COLO829 (cell line): ENCODE measurements at regions not wholly inside any gene's neighbourhood (a gene's known extent, or its start where the extent isn't known, plus 50 kb on each side); places are given as distances from the start of the nearest gene placed in this dataset.

Source experiments
- DNase-seq: peaks from one replicate; pipeline ENCODE4 v3.0.0; 2012; ENCODE audit warnings: low spot score

DNA sequence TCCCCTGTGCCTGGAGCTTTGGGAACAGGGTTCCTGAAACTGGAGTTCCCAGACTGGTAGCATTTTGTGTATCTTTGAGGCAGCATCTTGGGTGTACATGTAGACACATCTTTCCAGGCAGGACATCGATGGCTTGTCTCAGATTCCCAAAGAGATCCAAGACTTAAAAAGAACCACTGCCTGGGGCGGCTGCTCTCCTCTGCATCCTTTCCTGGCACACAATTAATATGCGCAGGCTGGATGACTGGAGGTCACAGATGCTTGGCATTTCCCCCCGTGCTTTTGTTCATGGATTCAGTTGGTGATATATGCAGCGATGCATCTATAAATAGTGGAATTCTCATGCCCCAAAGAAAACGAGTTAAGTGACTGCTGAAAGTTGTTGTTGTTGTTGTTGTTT, 80.5 kb downstream of the CLDN34 start:
- DNase-seq: no peak

DNA sequence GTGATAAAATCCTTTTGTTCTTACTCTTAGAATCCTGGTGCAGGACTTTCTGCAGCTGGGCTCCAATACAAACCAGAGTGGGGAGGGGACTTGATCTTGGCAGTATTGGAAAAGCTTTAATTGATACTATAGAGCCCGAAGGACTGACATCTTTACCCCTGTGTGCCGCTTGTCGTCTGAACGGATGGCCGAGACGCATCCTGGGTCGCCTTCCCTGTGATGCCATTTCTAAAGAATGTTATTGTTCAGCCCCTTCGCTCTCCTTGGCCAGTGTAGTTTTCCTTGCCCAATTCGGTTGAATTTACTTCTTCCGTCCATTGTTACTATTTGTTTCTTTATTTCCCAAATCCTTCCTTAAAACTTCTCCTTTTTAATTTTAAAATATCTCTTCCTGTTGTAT, 80.9 kb downstream of the CLDN34 start:
- no peak for DNase-seq

DNA sequence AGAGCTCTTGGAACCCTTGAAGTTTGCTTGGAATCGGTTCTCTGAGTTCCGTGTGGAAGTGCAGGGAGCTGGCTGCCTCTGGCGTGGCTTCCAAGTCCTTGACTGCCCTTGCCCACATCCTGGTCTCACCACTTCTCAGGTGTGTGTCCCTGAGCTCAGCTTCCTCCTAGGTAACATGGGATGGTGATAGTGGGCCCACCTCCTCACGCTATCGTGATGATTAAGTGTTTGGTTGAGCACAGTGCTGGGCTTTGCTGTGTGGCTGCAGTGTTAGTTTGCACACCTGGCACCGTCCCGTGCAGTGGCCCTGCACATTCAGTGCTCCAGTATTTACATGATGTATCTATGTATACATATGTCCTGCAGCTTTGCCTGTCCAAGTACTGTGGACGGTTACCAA, 81.5 kb downstream of the CLDN34 start:
- no peak for DNase-seq

DNA sequence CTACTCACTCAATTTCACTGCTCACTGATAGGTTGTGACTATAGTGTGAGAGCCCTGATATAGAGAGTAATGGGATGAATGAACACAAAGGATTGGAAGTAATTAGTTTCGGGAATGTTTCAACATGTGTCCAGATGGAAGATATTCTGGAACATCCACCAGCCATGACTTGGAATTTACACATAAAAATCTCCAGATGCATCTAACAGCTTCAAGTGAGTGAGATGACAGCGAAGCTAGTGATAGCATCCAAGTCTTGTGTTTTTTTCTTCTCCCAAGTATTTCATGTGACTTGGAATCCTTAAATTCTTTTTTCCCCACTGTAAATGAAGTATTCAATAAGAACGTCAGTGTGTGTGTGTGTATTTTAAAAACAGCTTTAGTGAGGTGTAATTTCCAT, 82.1 kb downstream of the CLDN34 start:
- no peak for DNase-seq

DNA sequence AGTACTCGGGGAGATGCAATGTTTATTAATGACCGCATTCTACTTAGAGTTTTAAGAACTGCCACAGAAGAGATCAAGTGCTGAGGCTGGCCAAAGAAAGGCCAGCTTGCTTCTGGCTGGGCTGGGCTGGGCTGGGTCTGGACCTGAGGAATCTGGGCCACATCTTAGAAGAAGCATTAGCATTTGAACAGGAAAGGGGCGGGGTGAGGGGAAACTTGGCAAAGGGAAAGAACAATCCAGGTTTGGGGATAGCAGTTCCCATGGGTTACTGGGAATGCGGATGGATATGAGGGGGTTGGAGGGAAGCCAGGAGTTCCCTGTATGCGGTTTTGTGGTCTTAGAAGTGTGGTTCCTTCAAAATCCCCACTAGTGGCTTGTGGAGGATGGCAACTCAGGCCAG, 83.3 kb downstream of the CLDN34 start:
- no peak for DNase-seq

DNA sequence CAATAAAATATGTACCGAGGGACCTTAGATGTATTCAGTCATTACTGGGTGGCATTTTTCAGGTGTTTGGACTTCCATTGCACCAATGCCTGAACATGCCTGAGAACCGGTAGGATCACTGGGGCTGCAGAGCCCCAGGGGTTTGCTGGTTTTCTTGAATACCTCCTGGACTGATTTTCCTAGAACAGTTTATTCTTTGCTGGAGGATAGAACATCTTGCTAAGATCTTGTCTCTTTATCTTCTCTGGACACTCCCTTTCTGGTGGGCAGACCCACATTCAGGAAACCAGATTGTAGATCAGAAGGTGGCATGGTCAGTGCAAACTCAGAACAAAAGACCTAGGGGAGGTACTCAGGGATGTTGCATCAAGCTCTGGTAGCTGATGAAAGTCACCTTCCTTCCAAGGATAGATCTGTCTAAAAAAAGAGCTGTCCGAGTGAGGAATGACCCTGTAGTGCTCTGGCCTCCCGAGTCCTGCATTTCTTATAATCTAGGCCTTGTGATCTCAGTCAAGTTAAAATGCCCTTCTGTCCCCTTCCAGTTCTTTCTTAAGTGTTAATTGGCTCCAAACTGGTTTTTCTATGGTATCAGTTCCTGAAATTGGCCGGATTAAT, 84.8 kb downstream of the CLDN34 start:
- DNase-seq: no peak

DNA sequence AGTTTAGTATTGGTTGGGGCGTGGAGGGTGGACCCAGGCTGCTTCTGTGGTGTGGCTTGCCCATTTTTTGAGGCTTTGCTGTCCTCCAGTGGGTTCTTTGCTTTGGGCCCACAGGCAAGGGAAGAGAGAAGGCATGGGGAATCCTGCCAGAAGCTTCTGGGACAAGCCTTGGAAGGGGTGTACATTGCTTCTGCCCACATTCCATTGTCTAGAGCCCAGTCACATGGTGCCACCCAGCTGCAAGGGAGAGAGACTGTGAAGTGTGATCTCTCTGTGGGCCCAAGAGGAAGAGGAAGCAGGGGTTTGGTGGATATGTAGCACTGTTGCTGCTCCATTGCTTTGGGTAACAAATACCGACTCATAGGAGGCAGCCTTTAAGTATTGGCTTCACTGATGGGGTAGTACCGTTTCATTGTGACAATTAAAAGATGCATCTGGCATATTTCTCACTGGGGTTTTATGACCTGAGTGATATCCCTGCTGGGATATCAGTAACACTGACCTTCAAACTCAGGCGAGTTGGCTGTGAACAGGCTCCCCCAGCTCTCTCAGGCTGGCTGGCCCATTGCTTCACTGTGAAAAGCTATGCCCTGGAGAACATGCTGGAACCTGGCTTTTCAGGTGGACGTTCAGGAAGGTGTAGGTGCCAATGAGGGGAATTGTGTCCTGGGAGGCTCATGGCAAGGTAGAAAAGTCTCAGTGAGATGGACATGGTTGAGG, 85.9 kb downstream of the CLDN34 start:
- no peak for DNase-seq

DNA sequence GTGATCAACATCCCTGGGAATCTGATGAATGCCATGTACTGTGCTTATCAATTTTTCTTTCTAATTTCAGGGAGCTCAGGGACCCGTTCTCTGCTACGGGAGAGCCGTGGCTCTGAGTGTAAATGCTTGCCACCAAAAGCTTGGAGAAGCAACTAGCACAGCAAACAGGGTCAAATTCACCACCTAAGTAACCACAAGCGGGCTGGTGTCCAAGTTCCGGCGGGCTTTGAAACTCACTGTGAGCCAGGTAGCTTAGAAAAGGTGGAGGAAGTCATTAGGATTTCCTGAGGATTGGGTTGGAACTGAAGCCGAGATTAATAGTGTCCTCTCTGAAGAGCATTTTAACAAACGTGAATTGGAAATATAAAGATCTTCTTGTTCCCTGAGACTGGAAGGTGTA, 87.2 kb downstream of the CLDN34 start:
- no peak for DNase-seq

DNA sequence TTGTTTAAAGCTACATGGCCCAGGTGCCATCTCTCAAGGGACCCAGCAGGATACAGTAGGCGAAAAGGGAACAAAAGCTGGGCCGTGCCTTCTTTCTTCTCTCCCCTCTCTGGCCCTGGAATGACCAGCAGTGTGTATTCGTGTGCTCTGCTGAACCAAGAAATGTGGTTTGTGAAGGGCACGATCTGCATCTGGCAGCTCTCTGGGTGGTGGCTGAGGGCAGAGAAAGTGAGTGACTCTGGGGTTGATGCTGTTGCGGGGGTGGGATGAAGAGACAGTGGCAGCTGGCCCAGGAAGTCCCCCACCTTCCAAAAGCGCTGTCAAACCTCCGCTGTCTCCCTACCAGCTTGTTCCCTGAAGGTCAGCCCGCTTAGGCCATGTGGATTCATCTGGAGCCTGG, 88.3 kb downstream of the CLDN34 start:
- no peak for DNase-seq

DNA sequence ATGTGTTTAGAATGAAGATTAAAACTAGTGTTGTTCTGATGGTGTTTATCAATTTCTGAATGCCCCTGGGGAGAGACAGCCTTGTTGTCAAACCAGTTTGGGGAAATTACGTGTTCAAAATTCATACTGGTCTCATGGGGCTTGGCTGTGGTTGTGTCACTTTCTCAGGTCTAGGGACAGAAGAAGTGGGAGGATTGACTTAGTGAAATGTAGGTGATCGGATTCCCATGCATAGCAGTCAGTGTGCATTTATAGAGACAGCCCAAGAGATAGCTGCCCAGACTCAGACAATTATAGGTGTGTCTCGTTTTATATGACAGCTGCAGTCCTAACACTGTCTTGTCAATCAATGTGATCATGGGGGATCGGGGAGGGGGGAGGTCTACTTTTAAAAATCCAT, 94.4 kb upstream of the CLCN4 start:
- no peak for DNase-seq

DNA sequence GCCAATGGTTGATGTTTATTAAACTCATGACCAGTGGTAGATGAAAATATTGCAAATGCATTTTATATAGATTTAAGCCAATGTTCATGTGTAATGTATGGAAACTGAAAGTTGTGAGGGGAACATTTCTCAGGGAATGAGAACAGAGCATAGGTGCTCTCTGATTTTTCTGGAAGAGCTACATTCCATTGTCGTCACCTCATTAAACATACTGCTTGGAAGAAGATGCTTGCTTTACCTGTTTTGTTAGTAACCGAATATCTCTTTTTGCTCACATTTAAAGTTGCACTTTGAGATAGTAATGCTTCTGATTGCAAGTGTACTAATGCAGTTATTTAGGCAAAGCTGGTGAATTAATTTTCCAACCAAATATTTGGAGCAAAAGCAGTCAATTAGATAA, 93.8 kb upstream of the CLCN4 start:
- no peak for DNase-seq

DNA sequence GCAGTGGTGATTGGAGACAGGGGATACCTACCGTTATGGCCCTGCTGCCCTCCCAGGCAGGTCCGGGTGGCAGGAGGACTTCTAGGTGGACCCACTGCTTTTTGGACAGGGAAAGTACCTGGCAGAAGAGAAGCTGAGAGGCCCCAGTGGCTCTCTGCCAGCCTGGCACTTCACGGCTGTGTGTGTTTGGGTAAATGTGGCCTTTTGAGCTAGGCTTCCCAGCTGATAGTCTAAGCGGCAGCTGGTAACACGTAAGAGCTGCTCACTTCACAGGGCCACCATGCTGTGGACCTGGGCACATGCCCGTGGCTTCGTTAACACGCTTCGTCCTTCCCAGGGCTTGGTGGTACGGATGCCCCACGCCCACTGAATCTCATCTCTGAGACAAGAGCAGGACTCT, 92.0 kb upstream of the CLCN4 start:
- no peak for DNase-seq

DNA sequence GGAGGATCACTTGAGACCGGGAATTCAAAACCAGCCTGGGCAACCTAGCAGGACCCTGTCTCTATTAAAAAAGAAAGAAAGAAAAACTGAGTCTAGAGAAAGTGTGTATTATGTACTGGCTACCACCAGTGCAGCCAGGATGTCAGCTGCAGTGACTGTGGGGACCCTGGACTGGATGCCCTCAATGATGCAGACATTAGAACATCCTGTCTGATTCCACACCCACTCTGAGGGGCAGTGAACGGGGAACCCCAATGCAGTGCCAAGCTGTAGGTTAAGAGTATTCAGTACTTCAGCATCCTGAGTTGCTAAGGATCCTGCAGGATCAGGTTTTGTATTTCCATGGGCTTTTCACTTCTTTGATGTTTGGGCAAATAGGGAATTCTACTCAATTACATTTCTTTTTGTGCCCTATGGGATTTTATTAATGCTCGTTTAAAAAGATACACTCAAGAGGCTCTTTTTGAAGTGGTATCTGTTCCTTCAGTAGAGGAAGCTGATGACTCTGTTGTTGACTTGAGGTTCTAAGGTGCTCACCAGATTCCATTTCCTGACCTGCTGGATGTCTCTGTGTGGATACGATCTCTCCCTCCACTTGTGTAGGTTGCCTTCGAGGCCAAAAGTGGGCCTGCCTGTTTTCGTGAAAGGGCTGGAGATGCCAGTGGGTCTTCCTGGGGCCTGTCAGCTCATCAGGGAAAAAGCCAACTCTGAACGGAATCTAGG, 85.9 kb upstream of the CLCN4 start:
- DNase-seq: no peak

DNA sequence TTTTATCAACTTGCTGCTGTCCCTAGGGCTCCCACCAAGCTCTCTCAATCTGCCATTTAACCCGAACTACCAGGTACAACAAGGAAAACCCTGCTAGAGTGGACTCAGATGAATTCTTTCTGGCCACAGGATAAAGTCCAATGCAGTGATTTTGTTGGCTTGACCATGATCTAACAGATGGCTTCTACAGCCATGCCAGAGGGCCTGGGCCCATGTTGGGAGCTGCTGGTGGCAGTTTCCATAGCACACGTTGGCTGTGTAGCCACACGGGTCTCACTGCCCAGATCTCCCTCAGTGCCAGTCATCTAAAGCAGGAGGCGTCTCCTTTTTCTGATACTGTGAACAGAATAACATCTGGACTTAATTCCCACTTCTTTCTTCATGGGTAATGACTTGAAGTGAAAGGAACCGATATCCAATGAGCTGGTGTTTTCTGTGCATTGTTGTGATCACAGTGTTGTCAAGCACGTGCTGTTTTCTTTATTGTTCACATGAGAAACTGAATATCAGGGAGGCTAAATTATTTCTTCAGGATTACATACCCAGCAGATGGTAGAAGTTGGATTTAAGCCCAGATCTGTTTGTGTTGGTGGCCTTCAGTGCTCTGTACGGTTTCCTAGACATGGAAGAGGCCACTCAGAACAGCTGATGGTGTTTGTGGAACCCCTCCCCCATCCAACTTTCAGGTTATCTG, 85.2 kb upstream of the CLCN4 start:
- no peak for DNase-seq

DNA sequence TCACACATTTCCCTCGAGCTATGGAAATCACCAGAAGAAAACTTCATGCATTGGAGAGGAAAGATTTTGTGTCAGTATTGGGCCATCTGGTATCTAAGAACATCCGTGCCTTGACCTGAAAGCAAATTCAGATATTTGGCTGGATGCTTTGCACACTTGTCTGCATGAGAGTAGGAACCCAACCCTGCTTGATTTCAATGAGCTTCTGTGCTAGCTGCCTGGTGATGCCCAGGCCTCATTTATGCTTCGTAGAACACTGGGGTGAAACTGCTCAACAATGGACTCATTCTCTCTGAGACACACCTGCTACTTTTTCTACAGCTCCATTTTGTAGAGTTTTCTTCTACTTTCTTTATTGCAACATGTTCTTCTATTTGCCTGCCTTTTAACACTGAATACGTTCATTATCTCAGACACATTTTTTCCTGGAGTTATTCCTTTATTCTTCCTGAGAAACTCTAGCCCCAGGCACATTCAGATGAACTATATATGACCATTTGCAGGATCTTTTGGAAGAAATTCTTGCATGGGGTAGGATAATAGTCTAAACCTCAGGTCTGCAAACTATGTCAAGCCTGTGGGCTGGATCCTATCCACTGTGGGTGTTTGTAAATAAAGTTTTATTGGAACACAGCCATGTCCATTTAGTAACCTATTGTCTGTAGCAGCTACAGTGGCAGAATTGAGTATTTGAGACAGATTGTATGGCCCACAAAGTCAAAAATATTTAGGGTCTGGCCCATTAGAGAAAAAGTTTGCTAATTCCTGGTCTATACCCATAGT, 83.8 kb upstream of the CLCN4 start:
- DNase-seq: peak; percentile 14

DNA sequence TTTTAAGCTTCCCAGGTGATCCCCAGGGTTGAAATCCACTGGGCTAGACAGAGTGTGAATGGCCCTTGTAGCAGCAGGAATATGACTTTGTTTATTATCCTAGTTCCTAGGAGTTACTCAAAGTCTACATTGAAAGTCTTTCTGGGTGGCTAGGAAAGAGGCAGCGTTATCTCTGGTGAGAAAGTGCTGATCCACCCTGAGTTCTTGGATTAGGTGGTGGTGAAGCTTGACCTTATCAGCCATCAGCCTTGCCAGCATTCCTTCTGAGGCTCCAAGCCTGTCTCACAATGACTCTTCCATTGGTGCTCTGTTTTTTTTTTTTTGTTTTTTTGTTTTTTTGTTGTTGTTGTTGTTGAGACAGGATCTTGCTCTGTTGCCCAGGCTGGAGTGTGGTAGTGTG, 83.1 kb upstream of the CLCN4 start:
- DNase-seq: no peak

DNA sequence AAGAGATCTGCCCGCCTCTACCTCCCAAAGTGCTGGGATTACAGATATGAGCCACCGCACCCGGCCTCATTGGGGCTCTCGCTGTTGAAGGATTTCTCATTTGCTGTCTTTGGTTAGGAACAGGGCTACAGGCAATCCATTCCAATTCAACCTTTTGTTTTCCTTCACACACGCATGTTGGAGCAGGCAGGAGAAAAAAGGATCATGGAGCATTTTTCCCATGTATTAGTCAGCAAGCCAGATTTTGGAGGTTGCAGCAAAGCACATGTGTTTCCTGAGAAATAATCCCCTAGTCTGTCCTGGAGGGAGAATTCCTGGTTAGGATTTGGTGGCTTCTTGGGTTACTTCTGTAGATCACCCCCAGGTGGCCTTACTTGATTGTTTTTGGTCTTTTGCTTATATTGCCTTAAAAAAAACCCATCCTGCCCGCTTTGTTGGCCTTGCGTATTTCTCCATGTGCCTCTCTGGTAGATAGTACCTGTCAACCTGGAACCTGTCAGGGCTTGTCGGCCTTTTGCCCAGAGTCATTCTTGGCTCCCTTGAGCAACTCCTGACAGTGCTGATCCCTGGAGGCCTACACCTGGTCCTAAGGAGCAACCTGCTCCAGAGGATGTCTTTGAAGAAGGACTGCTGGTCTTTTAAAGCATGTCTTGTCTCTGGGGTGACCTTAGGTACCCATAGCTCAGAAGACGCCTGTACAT, 82.4 kb upstream of the CLCN4 start:
- DNase-seq: no peak

DNA sequence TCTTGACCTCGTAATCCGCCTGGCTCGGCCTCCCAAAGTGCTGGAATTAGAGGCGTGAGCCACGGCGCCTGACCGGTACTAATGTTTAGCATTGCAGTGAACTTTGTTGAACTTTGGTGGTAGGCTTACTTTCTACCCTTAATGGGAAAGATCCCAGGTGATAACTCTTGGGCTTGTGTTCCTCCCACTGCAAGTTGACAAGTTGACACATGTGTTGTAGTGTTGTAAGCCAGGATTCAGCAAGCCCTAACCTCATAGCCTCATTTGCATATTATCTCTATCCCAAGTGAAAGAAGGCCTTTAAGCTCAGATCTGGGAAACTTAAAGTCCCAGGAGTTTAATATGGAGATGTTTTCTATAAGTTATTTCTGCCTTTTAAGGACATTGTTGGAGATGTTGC, 80.0 kb upstream of the CLCN4 start:
- no peak for DNase-seq

DNA sequence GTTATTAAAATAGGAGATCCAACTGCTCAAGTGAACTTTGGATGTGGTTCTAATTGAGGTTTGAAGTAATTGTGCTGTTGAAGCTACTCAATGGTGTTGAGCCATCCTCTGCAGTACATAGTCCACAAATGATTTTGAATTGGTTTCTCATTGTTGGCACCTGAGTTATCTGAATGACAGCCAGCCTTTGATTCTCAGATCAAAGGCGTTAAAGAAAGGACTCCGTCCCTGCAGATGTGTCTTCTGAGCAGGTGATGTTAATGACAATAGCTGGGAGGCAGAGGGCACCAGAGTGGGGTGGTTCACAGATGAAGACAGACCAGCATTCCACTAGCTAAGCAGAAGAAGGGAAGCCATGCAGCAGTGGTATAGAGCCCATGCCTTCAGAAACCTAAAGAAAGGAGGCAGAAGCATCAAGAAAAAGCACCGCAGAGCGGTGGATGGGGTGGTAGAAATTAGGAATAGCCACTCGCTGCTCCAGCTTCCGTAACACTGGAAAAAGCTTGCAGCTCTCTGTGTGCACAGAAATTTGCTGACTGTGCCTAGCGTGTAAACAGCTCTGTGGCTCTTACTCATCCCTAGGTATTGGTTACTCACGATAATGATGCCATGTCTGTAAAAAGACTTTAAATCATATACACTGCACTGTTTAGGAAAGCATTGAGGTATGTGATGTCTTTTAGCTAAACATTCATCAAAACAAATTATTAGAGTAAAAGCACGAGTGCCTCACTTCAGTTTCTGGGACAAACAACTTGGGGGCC, 79.2 kb upstream of the CLCN4 start:
- no peak for DNase-seq

DNA sequence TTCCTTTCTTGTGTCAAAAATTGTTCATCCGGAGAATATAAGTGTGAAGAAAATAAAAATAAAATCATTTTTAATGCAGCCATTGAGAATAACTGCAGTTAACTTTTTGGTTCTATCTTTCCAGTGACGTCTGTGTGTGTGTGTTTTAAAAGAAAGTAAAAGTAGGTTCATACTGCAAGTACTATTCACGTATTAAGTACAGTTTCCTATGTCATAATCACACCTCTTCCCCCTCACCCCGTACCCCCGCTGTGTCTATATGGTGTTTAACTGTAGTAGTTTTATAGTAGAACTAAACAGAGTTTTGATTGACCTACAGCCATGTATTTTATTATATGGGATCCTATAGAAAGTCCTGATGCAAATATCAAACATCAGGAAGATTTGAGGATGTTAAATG, 78.5 kb upstream of the CLCN4 start:
- no peak for DNase-seq

DNA sequence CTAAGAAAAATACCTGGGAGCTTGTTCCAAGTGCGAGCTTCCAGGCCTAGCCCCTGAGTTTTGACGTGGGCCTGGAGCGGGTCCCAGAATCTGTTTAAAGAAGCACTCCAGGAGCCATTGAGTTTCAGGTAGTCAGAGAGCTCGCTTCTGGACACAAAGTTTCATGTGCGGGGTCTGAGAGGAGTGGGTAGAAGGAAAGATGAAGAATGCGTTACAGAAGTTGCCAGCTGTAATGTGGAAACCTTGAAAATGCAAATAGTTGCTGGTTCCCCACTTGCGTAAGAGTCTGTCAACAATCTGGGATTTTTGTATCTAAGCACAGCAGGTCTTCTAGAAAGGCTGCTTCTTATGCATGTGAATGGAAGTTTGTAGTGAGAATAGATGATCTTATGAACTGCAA, 77.5 kb upstream of the CLCN4 start:
- no peak for DNase-seq
